OCI-LY3 (cell line): ENCODE measurements at regions not wholly inside any gene's neighbourhood (a gene's known extent, or its start where the extent isn't known, plus 50 kb on each side); places are given as distances from the start of the nearest gene placed in this dataset.

ENCODE experiments used
- CTCF ChIP-seq: fragments of 200-600, 300-600 bp; sonication (generic); IDR thresholded peaks from 2 replicates; pipeline ENCODE4 v1.5.1; 2014; ENCODE audit warnings: antibody characterized with exemption, low read length, low read depth
- EZH2phosphoT487 ChIP-seq: fragments of 200-600 bp; shearing (Covaris generic); IDR thresholded peaks from 2 replicates; pipeline ENCODE4 v1.6.1; 2018; ENCODE audit warnings: antibody characterized with exemption, mixed run types, low read depth

GRCh38 chr2:80926168-80926567 is 621.6 kb upstream of the LRRTM1 start:
- TF ChIP-seq CTCF (no peak), EZH2phosphoT487 (no peak)
